H1 (cell line): ENCODE measurements at regions not wholly inside any gene's neighbourhood (a gene's known extent, or its start where the extent isn't known, plus 50 kb on each side); places are given as distances from the start of the nearest gene placed in this dataset.

Experiments
- ASH2L ChIP-seq: fragments of 200-600, 300-600 bp; sonication (generic); IDR thresholded peaks from one replicate; pipeline ENCODE4 v1.7.1; 2017; ENCODE audit warnings: low read length
- RXRA ChIP-seq: IDR thresholded peaks from 2 replicates; pipeline ENCODE4 v1.6.1; 2011; ENCODE audit warnings: low read depth, mild to moderate bottlenecking, low read length, moderate library complexity; ENCODE audit not compliant: insufficient read depth
- TAF1 ChIP-seq: IDR thresholded peaks from 2 replicates; pipeline ENCODE4 v1.6.1; 2011; ENCODE audit warnings: mild to moderate bottlenecking, low read depth, low read length
- TF ChIP-seq, protein P1 (sequence below): fragments of 300-600 bp; sonication (generic); IDR thresholded peaks from 2 replicates; pipeline ENCODE4 v1.7.1; 2012; ENCODE audit warnings: low read length, moderate library complexity, mild to moderate bottlenecking, inconsistent platforms; ENCODE audit not compliant: insufficient replicate concordance

DNA sequence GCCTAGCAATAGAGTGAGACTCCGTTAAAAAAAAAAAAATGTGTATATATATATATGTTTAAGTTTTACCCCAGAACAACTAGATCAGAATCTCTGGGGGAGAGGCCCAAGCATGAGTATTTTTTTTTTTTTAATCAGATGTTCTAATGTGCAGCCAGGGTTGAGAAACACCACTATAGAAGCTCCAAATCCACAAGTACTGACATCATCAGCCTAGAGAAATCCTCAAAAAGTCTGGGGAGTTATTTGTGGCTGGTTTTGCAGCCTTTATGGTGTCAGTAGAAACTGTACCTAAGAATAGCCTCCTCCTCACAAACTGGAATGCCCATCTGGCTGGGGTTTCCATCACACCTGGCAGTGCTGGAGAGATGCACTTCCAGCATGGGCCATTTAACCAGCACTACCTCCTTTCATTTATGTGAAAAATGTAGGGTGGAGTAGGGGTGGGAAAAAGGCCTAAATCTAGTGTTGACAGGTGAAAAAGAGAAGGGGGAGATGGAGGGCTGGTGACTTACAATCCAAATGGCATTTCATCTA lies 93.5 kb downstream of the CBLL2 start (continued):
- TF ChIP-seq, protein P1, sequence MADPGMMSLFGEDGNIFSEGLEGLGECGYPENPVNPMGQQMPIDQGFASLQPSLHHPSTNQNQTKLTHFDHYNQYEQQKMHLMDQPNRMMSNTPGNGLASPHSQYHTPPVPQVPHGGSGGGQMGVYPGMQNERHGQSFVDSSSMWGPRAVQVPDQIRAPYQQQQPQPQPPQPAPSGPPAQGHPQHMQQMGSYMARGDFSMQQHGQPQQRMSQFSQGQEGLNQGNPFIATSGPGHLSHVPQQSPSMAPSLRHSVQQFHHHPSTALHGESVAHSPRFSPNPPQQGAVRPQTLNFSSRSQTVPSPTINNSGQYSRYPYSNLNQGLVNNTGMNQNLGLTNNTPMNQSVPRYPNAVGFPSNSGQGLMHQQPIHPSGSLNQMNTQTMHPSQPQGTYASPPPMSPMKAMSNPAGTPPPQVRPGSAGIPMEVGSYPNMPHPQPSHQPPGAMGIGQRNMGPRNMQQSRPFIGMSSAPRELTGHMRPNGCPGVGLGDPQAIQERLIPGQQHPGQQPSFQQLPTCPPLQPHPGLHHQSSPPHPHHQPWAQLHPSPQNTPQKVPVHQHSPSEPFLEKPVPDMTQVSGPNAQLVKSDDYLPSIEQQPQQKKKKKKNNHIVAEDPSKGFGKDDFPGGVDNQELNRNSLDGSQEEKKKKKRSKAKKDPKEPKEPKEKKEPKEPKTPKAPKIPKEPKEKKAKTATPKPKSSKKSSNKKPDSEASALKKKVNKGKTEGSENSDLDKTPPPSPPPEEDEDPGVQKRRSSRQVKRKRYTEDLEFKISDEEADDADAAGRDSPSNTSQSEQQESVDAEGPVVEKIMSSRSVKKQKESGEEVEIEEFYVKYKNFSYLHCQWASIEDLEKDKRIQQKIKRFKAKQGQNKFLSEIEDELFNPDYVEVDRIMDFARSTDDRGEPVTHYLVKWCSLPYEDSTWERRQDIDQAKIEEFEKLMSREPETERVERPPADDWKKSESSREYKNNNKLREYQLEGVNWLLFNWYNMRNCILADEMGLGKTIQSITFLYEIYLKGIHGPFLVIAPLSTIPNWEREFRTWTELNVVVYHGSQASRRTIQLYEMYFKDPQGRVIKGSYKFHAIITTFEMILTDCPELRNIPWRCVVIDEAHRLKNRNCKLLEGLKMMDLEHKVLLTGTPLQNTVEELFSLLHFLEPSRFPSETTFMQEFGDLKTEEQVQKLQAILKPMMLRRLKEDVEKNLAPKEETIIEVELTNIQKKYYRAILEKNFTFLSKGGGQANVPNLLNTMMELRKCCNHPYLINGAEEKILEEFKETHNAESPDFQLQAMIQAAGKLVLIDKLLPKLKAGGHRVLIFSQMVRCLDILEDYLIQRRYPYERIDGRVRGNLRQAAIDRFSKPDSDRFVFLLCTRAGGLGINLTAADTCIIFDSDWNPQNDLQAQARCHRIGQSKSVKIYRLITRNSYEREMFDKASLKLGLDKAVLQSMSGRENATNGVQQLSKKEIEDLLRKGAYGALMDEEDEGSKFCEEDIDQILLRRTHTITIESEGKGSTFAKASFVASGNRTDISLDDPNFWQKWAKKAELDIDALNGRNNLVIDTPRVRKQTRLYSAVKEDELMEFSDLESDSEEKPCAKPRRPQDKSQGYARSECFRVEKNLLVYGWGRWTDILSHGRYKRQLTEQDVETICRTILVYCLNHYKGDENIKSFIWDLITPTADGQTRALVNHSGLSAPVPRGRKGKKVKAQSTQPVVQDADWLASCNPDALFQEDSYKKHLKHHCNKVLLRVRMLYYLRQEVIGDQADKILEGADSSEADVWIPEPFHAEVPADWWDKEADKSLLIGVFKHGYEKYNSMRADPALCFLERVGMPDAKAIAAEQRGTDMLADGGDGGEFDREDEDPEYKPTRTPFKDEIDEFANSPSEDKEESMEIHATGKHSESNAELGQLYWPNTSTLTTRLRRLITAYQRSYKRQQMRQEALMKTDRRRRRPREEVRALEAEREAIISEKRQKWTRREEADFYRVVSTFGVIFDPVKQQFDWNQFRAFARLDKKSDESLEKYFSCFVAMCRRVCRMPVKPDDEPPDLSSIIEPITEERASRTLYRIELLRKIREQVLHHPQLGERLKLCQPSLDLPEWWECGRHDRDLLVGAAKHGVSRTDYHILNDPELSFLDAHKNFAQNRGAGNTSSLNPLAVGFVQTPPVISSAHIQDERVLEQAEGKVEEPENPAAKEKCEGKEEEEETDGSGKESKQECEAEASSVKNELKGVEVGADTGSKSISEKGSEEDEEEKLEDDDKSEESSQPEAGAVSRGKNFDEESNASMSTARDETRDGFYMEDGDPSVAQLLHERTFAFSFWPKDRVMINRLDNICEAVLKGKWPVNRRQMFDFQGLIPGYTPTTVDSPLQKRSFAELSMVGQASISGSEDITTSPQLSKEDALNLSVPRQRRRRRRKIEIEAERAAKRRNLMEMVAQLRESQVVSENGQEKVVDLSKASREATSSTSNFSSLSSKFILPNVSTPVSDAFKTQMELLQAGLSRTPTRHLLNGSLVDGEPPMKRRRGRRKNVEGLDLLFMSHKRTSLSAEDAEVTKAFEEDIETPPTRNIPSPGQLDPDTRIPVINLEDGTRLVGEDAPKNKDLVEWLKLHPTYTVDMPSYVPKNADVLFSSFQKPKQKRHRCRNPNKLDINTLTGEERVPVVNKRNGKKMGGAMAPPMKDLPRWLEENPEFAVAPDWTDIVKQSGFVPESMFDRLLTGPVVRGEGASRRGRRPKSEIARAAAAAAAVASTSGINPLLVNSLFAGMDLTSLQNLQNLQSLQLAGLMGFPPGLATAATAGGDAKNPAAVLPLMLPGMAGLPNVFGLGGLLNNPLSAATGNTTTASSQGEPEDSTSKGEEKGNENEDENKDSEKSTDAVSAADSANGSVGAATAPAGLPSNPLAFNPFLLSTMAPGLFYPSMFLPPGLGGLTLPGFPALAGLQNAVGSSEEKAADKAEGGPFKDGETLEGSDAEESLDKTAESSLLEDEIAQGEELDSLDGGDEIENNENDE: no peak
- TF ChIP-seq TAF1 (no peak), ASH2L (no peak), RXRA (no peak)
- TF ChIP-seq, all 59 proteins: peak for 0
